ENCODE measurements at regions not wholly inside any gene's neighbourhood (a gene's known extent, or its start where the extent isn't known, plus 50 kb on each side); places are given as distances from the start of the nearest gene placed in this dataset.
A peak's percentile ranks its signal among the peaks of the same experiment; 100 is the strongest.

- intact Hi-C loops (cut with DNase I) = no loop called here
- H3K9me3 ChIP-seq = no peaks in the 10 kb centered on the region
- ATAC-seq (no peak), DNase-seq (no peak)
- H3K4me1 ChIP-seq = no peaks in the 10 kb centered on the region
- no peak overlapping the region for H3K4me3 ChIP-seq
- TF ChIP-seq POLR2A (IDR thresholded peaks at IDR 0.05) (no peak), CTCF (IDR thresholded peaks at IDR 0.05) (no peak)
- H3K36me3 ChIP-seq = no peaks in the 10 kb centered on the region
- 50% methylated on average over 3 of the region's 3 CpGs for whole genome bisulfite sequencing (ENCODE audit: insufficient coverage, low coverage, low lambda C conversion rate, missing lambda C conversion rate)
- no peak overlapping the region for H3K27ac ChIP-seq
- no peaks in the 10 kb centered on the region for H3K27me3 ChIP-seq
Observed at GRCh38 chr4:42724451-42724850, 67.5 kb upstream of the ATP8A1 start.

GRCh38 chr4:42720533-42720932, 63.6 kb upstream of the ATP8A1 start:
- ATAC-seq (no peak), DNase-seq (no peak)
- intact Hi-C loops (cut with DNase I) = no loop called here
- Histone ChIP-seq H3K4me1 (no peaks in the 10 kb centered on the region), H3K27me3 (no peaks in the 10 kb centered on the region), H3K4me3 (no peak overlapping the region), H3K9me3 (no peaks in the 10 kb centered on the region), H3K27ac (no peak overlapping the region), H3K36me3 (no peaks in the 10 kb centered on the region)
- 30% methylated on average over 1 of the region's 1 CpG for WGBS (ENCODE audit: insufficient coverage, low coverage, low lambda C conversion rate, missing lambda C conversion rate)
- no peak for TF ChIP-seq CTCF (IDR thresholded peaks at IDR 0.05)
- no peak for TF ChIP-seq POLR2A (IDR thresholded peaks at IDR 0.05)

- TF ChIP-seq POLR2A (IDR thresholded peaks at IDR 0.05) (no peak), CTCF (IDR thresholded peaks at IDR 0.05) (no peak)
- no peak for DNase-seq
- Histone ChIP-seq H3K36me3 (no peaks in the 10 kb centered on the region), H3K9me3 (no peaks in the 10 kb centered on the region), H3K27me3 (no peaks in the 10 kb centered on the region), H3K4me3 (no peak overlapping the region), H3K4me1 (no peaks in the 10 kb centered on the region), H3K27ac (no peak overlapping the region)
- WGBS (ENCODE audit: insufficient coverage, low coverage, low lambda C conversion rate, missing lambda C conversion rate) = 32% methylated on average over 1 of the region's 1 CpG
- no peak for ATAC-seq
- intact Hi-C loops (cut with DNase I) = no loop called here
Observed at GRCh38 chr4:42719257-42719656, 62.4 kb upstream of the ATP8A1 start.

- H3K9me3 ChIP-seq = no peaks in the 10 kb centered on the region
- ATAC-seq = no peak
- TF ChIP-seq POLR2A (IDR thresholded peaks at IDR 0.05) = no peak
- TF ChIP-seq CTCF (IDR thresholded peaks at IDR 0.05) = no peak
- H3K4me3 ChIP-seq = no peak overlapping the region
- no peaks in the 10 kb centered on the region for H3K4me1 ChIP-seq
- no peaks in the 10 kb centered on the region for H3K27me3 ChIP-seq
- DNase-seq = no peak
- intact Hi-C loops (cut with DNase I) = no loop called here
- H3K36me3 ChIP-seq = no peaks in the 10 kb centered on the region
- no peak overlapping the region for H3K27ac ChIP-seq
- WGBS (ENCODE audit: insufficient coverage, low coverage, low lambda C conversion rate, missing lambda C conversion rate) = 47% methylated on average over 1 of the region's 1 CpG
Observed at GRCh38 chr4:42718336-42718735, 61.4 kb upstream of the ATP8A1 start.

- DNase-seq = no peak
- Histone ChIP-seq H3K4me3 (no peak overlapping the region), H3K4me1 (no peaks in the 10 kb centered on the region), H3K9me3 (no peaks in the 10 kb centered on the region), H3K36me3 (no peaks in the 10 kb centered on the region), H3K27ac (no peak overlapping the region), H3K27me3 (no peaks in the 10 kb centered on the region)
- WGBS (ENCODE audit: insufficient coverage, low coverage, low lambda C conversion rate, missing lambda C conversion rate) = 35% methylated on average over 3 of the region's 3 CpGs
- no peak for TF ChIP-seq CTCF (IDR thresholded peaks at IDR 0.05)
- peak in 1 of 4 donors; percentile 26 for ATAC-seq
- intact Hi-C loops (cut with DNase I) = no loop called here
Observed at GRCh38 chr4:42716996-42717395, 60.1 kb upstream of the ATP8A1 start.
